ENCODE measurements at regions not wholly inside any gene's neighbourhood (a gene's known extent, or its start where the extent isn't known, plus 50 kb on each side); places are given as distances from the start of the nearest gene placed in this dataset.

DNA sequence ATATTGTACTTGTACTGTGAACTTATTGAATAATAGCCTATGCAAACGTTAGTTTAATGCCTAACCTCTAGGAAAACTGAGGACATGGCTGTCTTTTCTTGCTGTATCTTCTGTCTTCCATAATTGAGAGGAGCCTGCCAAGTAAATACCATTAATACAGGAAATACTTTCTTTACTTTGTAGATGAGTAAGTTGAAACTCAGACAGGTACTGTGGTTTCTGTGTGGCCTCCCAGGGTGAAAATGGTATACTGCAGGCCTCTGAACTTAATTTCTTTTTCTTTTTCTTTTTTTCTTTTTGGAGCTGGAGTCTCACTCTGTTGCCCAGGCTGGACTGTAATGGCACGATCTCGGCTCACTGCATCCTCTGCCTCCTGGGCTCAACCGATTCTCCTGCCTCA lies 208.8 kb upstream of the ADGRL4 start:
- DNase-seq (ENCODE audit: low spot score), result no peak
- no peak overlapping the region for H3K9ac ChIP-seq (ENCODE audit: low read depth in 1 of 2, low read length in 2 of 2)
- no peaks in the 10 kb centered on the region for H3K4me1 ChIP-seq (ENCODE audit: control insufficient read depth in 4 of 4, insufficient read depth in 4 of 4, low read length in 3 of 4)
- no peaks in the 10 kb centered on the region for H3K9me3 ChIP-seq (ENCODE audit: control insufficient read depth in 4 of 4, low read length in 3 of 4)
- H3K4me3 ChIP-seq (ENCODE audit: low read depth in 1 of 3, low read length in 3 of 3), result no peak overlapping the region
- TF ChIP-seq ZBTB33 (IDR thresholded peaks at IDR 0.05), result no peak
- TF ChIP-seq HNF4A (conservative IDR thresholded peaks at IDR 0.05), result no peak
- TF ChIP-seq RXRA (IDR thresholded peaks at IDR 0.05), result no peak
- TF ChIP-seq GABPA (IDR thresholded peaks at IDR 0.05 in 1 of 2, conservative IDR thresholded peaks at IDR 0.05 in 1 of 2), result no peak
- no peaks in the 10 kb centered on the region for H3K36me3 ChIP-seq (ENCODE audit: control insufficient read depth in 4 of 4, insufficient read depth in 3 of 4, low read depth in 1 of 4, low read length in 3 of 4)
- WGBS, result 72% methylated on average over 4 of the region's 4 CpGs
- H3K27ac ChIP-seq (ENCODE audit: low read depth in 1 of 2, low read length in 2 of 2), result no peak overlapping the region
- H3K27me3 ChIP-seq (ENCODE audit: control insufficient read depth in 4 of 4, insufficient read depth in 4 of 4, low read length in 3 of 4), result no peaks in the 10 kb centered on the region

GRCh38 chr1:79207786-79208185 lies 201.3 kb upstream of the ADGRL4 start:
- no peak overlapping the region for H3K9ac ChIP-seq (ENCODE audit: low read depth in 1 of 2, low read length in 2 of 2)
- no peak overlapping the region for H3K27ac ChIP-seq (ENCODE audit: low read depth in 1 of 2, low read length in 2 of 2)
- H3K27me3 ChIP-seq (ENCODE audit: control insufficient read depth in 4 of 4, insufficient read depth in 4 of 4, low read length in 3 of 4), result peaks cover 0 to 2% (median 0%) of the 10 kb centered on the region in 4 donors
- no peaks in the 10 kb centered on the region for H3K36me3 ChIP-seq (ENCODE audit: control insufficient read depth in 4 of 4, insufficient read depth in 3 of 4, low read depth in 1 of 4, low read length in 3 of 4)
- TF ChIP-seq RAD21 (IDR thresholded peaks at IDR 0.05) (no peak), SP1 (IDR thresholded peaks at IDR 0.05) (no peak), RXRA (IDR thresholded peaks at IDR 0.05) (no peak), ZBTB33 (IDR thresholded peaks at IDR 0.05) (no peak), NR2F2 (IDR thresholded peaks at IDR 0.05) (no peak), HNF4G (IDR thresholded peaks at IDR 0.05) (no peak), ATF3 (IDR thresholded peaks at IDR 0.05) (no peak), YY1 (IDR thresholded peaks at IDR 0.05) (no peak), JUND (IDR thresholded peaks at IDR 0.05) (no peak), EGR1 (IDR thresholded peaks at IDR 0.05; ENCODE audit: low read depth in 2 of 2) (no peak), HNF4A (conservative IDR thresholded peaks at IDR 0.05) (no peak), FOXA2 (IDR thresholded peaks at IDR 0.05) (no peak), GABPA (IDR thresholded peaks at IDR 0.05 in 1 of 2, conservative IDR thresholded peaks at IDR 0.05 in 1 of 2) (no peak), FOXA1 (IDR thresholded peaks at IDR 0.05) (no peak)
- TF ChIP-seq, protein P1, sequence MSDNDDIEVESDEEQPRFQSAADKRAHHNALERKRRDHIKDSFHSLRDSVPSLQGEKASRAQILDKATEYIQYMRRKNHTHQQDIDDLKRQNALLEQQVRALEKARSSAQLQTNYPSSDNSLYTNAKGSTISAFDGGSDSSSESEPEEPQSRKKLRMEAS (IDR thresholded peaks at IDR 0.05), result no peak
- TF ChIP-seq, protein P2, sequence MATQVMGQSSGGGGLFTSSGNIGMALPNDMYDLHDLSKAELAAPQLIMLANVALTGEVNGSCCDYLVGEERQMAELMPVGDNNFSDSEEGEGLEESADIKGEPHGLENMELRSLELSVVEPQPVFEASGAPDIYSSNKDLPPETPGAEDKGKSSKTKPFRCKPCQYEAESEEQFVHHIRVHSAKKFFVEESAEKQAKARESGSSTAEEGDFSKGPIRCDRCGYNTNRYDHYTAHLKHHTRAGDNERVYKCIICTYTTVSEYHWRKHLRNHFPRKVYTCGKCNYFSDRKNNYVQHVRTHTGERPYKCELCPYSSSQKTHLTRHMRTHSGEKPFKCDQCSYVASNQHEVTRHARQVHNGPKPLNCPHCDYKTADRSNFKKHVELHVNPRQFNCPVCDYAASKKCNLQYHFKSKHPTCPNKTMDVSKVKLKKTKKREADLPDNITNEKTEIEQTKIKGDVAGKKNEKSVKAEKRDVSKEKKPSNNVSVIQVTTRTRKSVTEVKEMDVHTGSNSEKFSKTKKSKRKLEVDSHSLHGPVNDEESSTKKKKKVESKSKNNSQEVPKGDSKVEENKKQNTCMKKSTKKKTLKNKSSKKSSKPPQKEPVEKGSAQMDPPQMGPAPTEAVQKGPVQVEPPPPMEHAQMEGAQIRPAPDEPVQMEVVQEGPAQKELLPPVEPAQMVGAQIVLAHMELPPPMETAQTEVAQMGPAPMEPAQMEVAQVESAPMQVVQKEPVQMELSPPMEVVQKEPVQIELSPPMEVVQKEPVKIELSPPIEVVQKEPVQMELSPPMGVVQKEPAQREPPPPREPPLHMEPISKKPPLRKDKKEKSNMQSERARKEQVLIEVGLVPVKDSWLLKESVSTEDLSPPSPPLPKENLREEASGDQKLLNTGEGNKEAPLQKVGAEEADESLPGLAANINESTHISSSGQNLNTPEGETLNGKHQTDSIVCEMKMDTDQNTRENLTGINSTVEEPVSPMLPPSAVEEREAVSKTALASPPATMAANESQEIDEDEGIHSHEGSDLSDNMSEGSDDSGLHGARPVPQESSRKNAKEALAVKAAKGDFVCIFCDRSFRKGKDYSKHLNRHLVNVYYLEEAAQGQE (IDR thresholded peaks at IDR 0.05), result no peak
- TF ChIP-seq, protein P3, sequence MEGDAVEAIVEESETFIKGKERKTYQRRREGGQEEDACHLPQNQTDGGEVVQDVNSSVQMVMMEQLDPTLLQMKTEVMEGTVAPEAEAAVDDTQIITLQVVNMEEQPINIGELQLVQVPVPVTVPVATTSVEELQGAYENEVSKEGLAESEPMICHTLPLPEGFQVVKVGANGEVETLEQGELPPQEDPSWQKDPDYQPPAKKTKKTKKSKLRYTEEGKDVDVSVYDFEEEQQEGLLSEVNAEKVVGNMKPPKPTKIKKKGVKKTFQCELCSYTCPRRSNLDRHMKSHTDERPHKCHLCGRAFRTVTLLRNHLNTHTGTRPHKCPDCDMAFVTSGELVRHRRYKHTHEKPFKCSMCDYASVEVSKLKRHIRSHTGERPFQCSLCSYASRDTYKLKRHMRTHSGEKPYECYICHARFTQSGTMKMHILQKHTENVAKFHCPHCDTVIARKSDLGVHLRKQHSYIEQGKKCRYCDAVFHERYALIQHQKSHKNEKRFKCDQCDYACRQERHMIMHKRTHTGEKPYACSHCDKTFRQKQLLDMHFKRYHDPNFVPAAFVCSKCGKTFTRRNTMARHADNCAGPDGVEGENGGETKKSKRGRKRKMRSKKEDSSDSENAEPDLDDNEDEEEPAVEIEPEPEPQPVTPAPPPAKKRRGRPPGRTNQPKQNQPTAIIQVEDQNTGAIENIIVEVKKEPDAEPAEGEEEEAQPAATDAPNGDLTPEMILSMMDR (IDR thresholded peaks at IDR 0.05; ENCODE audit: low read depth, low read length, missing input control), result no peak
- DNase-seq (ENCODE audit: low spot score), result no peak
- H3K4me3 ChIP-seq (ENCODE audit: low read depth in 1 of 3, low read length in 3 of 3), result no peak overlapping the region
- 66% methylated on average over 4 of the region's 4 CpGs for WGBS
- H3K9me3 ChIP-seq (ENCODE audit: control insufficient read depth in 4 of 4, low read length in 3 of 4), result no peaks in the 10 kb centered on the region
- no peaks in the 10 kb centered on the region for H3K4me1 ChIP-seq (ENCODE audit: control insufficient read depth in 4 of 4, insufficient read depth in 4 of 4, low read length in 3 of 4)

Measured in liver (tissue), 8 donors.